ENCODE measurements at regions not wholly inside any gene's neighbourhood (a gene's known extent, or its start where the extent isn't known, plus 50 kb on each side); places are given as distances from the start of the nearest gene placed in this dataset.

DNA sequence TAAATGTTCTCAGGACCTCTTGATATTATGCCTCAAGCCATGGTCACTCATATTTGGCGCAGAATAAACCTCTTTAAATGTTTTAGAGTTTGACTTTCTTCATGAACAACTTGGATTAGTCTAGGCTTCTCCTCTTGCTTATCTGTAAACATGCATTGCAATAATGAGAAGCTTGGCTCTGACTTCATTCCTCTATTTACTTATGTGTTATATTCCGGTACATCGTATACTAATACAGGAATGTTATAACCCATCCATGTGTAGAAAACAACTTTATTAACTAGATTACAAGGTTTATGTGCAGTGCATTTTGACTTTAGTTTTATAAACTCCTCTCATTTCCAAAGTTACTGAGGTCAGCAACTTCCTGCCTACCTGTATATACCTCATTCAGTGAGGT lies 944.3 kb upstream of the GHITM start:
- TF ChIP-seq, protein P1, sequence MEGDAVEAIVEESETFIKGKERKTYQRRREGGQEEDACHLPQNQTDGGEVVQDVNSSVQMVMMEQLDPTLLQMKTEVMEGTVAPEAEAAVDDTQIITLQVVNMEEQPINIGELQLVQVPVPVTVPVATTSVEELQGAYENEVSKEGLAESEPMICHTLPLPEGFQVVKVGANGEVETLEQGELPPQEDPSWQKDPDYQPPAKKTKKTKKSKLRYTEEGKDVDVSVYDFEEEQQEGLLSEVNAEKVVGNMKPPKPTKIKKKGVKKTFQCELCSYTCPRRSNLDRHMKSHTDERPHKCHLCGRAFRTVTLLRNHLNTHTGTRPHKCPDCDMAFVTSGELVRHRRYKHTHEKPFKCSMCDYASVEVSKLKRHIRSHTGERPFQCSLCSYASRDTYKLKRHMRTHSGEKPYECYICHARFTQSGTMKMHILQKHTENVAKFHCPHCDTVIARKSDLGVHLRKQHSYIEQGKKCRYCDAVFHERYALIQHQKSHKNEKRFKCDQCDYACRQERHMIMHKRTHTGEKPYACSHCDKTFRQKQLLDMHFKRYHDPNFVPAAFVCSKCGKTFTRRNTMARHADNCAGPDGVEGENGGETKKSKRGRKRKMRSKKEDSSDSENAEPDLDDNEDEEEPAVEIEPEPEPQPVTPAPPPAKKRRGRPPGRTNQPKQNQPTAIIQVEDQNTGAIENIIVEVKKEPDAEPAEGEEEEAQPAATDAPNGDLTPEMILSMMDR (conservative IDR thresholded peaks at IDR 0.05) = no peak
- TF ChIP-seq EZH2 (IDR thresholded peaks at IDR 0.05; ENCODE audit: low read depth) = no peak
